ENCODE measurements at regions not wholly inside any gene's neighbourhood (a gene's known extent, or its start where the extent isn't known, plus 50 kb on each side); places are given as distances from the start of the nearest gene placed in this dataset.

DNA sequence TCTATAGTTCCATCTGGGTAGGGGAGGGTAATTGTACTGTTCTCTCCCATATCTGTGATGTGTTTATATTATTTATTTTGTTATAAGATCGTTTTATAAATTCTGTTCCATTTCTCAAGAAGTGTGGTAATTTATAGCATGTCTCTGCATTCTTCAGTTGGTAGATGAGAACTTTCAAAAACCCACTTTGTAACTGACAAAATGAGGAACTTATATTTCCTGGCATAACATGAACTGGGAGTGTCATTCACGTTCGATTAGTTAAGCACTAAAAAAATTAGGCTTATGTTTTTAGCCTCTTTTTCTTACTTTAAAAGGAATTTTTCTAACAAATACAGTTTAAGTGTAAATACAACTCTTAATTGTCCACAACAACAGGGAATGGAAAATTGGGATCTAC, 230.8 kb downstream of the CGGBP1 start:
- TF ChIP-seq MYC (IDR thresholded peaks at IDR 0.05; ENCODE audit: low read depth, low read length) = no peak
- TF ChIP-seq, protein P1, sequence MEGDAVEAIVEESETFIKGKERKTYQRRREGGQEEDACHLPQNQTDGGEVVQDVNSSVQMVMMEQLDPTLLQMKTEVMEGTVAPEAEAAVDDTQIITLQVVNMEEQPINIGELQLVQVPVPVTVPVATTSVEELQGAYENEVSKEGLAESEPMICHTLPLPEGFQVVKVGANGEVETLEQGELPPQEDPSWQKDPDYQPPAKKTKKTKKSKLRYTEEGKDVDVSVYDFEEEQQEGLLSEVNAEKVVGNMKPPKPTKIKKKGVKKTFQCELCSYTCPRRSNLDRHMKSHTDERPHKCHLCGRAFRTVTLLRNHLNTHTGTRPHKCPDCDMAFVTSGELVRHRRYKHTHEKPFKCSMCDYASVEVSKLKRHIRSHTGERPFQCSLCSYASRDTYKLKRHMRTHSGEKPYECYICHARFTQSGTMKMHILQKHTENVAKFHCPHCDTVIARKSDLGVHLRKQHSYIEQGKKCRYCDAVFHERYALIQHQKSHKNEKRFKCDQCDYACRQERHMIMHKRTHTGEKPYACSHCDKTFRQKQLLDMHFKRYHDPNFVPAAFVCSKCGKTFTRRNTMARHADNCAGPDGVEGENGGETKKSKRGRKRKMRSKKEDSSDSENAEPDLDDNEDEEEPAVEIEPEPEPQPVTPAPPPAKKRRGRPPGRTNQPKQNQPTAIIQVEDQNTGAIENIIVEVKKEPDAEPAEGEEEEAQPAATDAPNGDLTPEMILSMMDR (IDR thresholded peaks at IDR 0.05; ENCODE audit: extremely low read depth in 1 of 2, insufficient read depth in 1 of 2, low read depth in 1 of 2, low read length in 2 of 2) = no peak
